ENCODE measurements at regions not wholly inside any gene's neighbourhood (a gene's known extent, or its start where the extent isn't known, plus 50 kb on each side); places are given as distances from the start of the nearest gene placed in this dataset.

DNA sequence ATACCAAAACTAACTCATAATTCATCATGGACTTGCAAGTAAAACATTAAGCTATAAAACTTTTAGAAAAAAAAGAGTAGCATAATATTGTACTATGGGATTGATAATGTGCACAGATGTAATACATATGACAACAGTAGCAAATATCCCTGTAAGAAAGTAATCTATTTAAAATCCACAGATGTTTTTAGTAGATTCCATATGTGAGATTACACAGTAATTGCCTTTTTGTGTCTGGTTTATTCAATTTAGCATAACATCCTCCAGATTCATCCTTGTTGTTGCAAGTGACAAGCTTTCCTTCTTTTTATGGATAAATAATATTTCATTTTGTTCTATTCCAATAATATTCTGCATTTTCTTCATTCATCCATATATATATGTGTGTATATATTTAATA is 278.2 kb upstream of the LRRTM4 start:
- TF ChIP-seq, protein P1, sequence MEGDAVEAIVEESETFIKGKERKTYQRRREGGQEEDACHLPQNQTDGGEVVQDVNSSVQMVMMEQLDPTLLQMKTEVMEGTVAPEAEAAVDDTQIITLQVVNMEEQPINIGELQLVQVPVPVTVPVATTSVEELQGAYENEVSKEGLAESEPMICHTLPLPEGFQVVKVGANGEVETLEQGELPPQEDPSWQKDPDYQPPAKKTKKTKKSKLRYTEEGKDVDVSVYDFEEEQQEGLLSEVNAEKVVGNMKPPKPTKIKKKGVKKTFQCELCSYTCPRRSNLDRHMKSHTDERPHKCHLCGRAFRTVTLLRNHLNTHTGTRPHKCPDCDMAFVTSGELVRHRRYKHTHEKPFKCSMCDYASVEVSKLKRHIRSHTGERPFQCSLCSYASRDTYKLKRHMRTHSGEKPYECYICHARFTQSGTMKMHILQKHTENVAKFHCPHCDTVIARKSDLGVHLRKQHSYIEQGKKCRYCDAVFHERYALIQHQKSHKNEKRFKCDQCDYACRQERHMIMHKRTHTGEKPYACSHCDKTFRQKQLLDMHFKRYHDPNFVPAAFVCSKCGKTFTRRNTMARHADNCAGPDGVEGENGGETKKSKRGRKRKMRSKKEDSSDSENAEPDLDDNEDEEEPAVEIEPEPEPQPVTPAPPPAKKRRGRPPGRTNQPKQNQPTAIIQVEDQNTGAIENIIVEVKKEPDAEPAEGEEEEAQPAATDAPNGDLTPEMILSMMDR (conservative IDR thresholded peaks at IDR 0.05; ENCODE audit: low read depth, low read length), result no peak
- TF ChIP-seq BHLHE40 (IDR thresholded peaks at IDR 0.05; ENCODE audit: low read depth, low read length) (no peak), POLR2A (IDR thresholded peaks at IDR 0.05; ENCODE audit: low read depth, low read length) (no peak), MAFK (IDR thresholded peaks at IDR 0.05; ENCODE audit: low read depth, low read length) (no peak), SMC3 (IDR thresholded peaks at IDR 0.05; ENCODE audit: low read depth, low read length) (no peak), MAZ (IDR thresholded peaks at IDR 0.05; ENCODE audit: borderline replicate concordance, low read depth, low read length) (no peak), NFE2L2 (IDR thresholded peaks at IDR 0.05; ENCODE audit: low read depth, low read length) (no peak), RAD21 (IDR thresholded peaks at IDR 0.05; ENCODE audit: low read length) (no peak), FOS (IDR thresholded peaks at IDR 0.05; ENCODE audit: low read depth, low read length) (no peak)
- TF ChIP-seq, protein P2, sequence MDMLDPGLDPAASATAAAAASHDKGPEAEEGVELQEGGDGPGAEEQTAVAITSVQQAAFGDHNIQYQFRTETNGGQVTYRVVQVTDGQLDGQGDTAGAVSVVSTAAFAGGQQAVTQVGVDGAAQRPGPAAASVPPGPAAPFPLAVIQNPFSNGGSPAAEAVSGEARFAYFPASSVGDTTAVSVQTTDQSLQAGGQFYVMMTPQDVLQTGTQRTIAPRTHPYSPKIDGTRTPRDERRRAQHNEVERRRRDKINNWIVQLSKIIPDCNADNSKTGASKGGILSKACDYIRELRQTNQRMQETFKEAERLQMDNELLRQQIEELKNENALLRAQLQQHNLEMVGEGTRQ (IDR thresholded peaks at IDR 0.05; ENCODE audit: low read depth, low read length), result no peak

Data from IMR-90 (cell line).